Ovary (tissue), 7 donors: ENCODE measurements at regions not wholly inside any gene's neighbourhood (a gene's known extent, or its start where the extent isn't known, plus 50 kb on each side); places are given as distances from the start of the nearest gene placed in this dataset.

Source experiments
- DNase-seq, 5 donors: peaks; one replicate each; pipeline ENCODE4 v3.0.0-alpha.2; 2019 to 2020
- H3K27ac ChIP-seq, 2 donors: fragments of 200-600 bp; one replicate each; pipeline versions ENCODE4 v1.5.1 to v1.8.0; 2019 to 2022
- H3K27me3 ChIP-seq: fragments of 200-600 bp; one replicate; pipeline ENCODE4 v1.8.0; 2022
- H3K36me3 ChIP-seq: fragments of 200-600 bp; sonication (generic); one replicate; pipeline ENCODE4 v1.5.1; 2019
- H3K4me1 ChIP-seq: one replicate; pipeline ENCODE4 v1.8.1; 2013; ENCODE audit warnings: mild to moderate bottlenecking, moderate library complexity; ENCODE audit not compliant: insufficient read depth
- H3K4me3 ChIP-seq: fragments of 200-600 bp; sonication (generic); one replicate; pipeline ENCODE4 v1.5.1; 2017
- H3K9me3 ChIP-seq, 2 donors: fragments of 200-600 bp in 1 of 2; sonication (generic) in 1 of 2; one replicate each; pipeline versions ENCODE4 v1.5.1 to v1.8.1; 2013 to 2019; ENCODE audit warnings: mild to moderate bottlenecking in 1 of 2, moderate library complexity in 1 of 2
- CTCF ChIP-seq, 3 donors: fragments of 450-650 bp in 2 of 3; fragments of 200-600 bp in 1 of 3; IDR thresholded peaks; one replicate each; pipeline versions ENCODE4 v1.5.1 to v1.8.0; 2016 to 2022; ENCODE audit warnings: antibody characterized with exemption in 3 of 3, mild to moderate bottlenecking in 1 of 3
- EP300 ChIP-seq: sonication (generic); formaldehyde crosslinking; IDR thresholded peaks from one replicate; pipeline ENCODE4 v1.6.1; 2017; ENCODE audit warnings: antibody characterized with exemption
- POLR2A ChIP-seq: fragments of 450-650 bp; IDR thresholded peaks from one replicate; pipeline ENCODE4 v1.6.1; 2017; ENCODE audit warnings: antibody characterized with exemption, mild to moderate bottlenecking, moderate library complexity
- WGBS, 3 donors: extraction: QIAGEN DNeasy Blood & Tissue Kit in 1 of 3; methylation state at CpG; one replicate each; pipeline versions ENCODE4 v1.1.5 to v1.1.7; 2013 to 2017; 5-methylcytosine and 5-hydroxymethylcytosine counted together
- intact Hi-C, 4 donors: fragments of 100-400 bp; cut with DNase I; formaldehyde crosslinking; loops; one replicate each; pipeline versions ENCODE4 v1.11.0 to v1.15.1; 2022 to 2023
- donor health status: DM: no; HTN: no; CAD: no; lungs with moderate emphysema.
- donor health status: DM: no; HTN: no; CAD: no.
- donor health status: Bipolar disorder and iron deficiency.
- donor health status: DM: no; HTN: no; CAD: no.
- donor health status: DM: yes; HTN: yes; CAD: no.

DNA sequence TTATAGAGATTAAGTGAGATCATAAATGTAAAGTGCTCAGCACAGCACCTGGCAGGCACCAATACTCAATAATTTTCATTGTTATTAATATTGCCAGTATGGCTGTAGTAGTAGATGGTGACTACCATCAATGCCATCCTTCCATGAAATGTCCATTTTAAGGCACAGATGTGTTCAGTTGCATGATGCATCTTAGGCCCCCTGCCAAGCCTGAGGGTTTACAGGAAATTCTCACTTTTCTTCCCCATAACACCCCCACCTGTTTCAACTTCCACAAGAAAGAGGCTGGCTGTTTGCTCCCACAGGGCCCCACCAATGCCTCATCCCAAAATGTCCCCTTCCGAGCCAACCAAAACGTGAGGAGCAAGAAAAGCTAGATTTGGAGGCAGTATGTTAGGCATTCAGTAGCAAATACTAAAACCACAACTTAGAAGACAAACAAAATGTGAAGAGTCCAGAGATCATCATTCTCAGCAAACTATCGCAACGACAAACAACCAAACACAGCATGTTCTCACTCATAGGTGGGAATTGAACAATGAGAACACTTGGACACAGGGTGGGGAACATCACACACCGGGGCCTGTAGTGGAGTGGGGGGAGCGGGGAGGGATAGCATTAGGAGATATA lies 110.6 kb upstream of the NHSL1 start:
- intact Hi-C loops: no loop called here
- TF ChIP-seq CTCF (IDR thresholded peaks at IDR 0.05): no peak
- no peak for TF ChIP-seq POLR2A
- no peak for TF ChIP-seq EP300
- no peaks in the 10 kb centered on the region for H3K4me1 ChIP-seq
- no peak for DNase-seq
- H3K27ac ChIP-seq: no peak overlapping the region
- no peaks in the 10 kb centered on the region for H3K9me3 ChIP-seq
- no peaks in the 10 kb centered on the region for H3K27me3 ChIP-seq
- H3K36me3 ChIP-seq: no peaks in the 10 kb centered on the region
- no peak overlapping the region for H3K4me3 ChIP-seq
- 91 to 92% (median 91%) methylated on average over 6 of the region's 6 CpGs for WGBS, 3 donors

DNA sequence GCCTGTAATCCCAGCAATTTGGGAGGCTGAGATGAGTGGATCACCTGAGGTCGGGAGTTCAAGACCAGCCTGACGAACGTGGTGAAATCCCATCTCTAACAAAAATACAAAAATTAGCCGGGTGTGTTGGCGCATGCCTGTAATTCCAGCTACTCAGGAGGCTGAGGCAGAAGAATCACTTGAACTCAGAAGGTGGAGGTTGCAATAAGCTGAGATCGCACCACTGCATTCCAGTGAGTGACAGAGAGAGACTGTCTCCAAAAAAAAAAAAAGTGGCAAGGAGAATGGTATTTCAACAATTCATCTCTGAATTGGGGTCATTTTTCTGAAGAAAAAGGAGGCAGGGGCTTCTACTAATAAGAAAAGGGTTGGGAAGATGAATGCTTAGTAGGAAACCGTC lies 111.5 kb upstream of the NHSL1 start:
- H3K27ac ChIP-seq: no peak overlapping the region
- no peaks in the 10 kb centered on the region for H3K36me3 ChIP-seq
- H3K4me3 ChIP-seq: no peak overlapping the region
- no peak for DNase-seq
- no peaks in the 10 kb centered on the region for H3K4me1 ChIP-seq
- H3K9me3 ChIP-seq: no peaks in the 10 kb centered on the region
- WGBS, 3 donors: 72 to 88% (median 78%) methylated on average over 7 of the region's 7 CpGs
- H3K27me3 ChIP-seq: no peaks in the 10 kb centered on the region
- TF ChIP-seq EP300: no peak
- no peak for TF ChIP-seq POLR2A
- TF ChIP-seq CTCF (IDR thresholded peaks at IDR 0.05): no peak
- intact Hi-C loops: no loop called here

DNA sequence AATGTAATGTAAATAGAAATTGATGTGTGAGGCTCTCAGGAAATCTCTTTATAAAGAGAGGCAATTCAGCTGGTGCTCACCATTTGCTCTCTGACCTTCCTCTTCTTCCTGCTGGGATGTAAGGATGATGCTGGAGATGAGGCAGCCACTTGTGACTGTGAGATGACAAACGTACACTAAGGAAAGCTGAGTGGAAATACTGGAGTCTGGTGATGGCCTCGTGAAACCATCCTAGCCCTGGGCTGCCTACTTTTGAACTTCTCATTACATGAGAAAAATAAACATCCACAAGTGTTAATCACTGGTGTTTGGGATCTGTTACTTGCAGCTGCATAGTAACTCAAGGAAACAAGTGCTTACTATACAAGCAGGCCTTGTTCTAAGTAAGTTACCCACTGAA lies 114.9 kb upstream of the NHSL1 start:
- H3K4me3 ChIP-seq: no peak overlapping the region
- H3K4me1 ChIP-seq: no peaks in the 10 kb centered on the region
- DNase-seq: no peak
- H3K36me3 ChIP-seq: no peaks in the 10 kb centered on the region
- H3K27me3 ChIP-seq: no peaks in the 10 kb centered on the region
- TF ChIP-seq EP300 (no peak), CTCF (IDR thresholded peaks at IDR 0.05) (no peak), POLR2A (no peak)
- no peak overlapping the region for H3K27ac ChIP-seq
- H3K9me3 ChIP-seq: no peaks in the 10 kb centered on the region
- intact Hi-C loops: no loop called here
- WGBS, 3 donors: 79 to 84% (median 83%) methylated on average over 2 of the region's 2 CpGs

GRCh38 chr6:138618168-138618567 lies 118.9 kb upstream of the NHSL1 start:
- Histone ChIP-seq H3K9me3 (no peaks in the 10 kb centered on the region), H3K27ac (no peak overlapping the region), H3K4me1 (no peaks in the 10 kb centered on the region), H3K36me3 (no peaks in the 10 kb centered on the region), H3K27me3 (no peaks in the 10 kb centered on the region), H3K4me3 (no peak overlapping the region)
- intact Hi-C loops: no loop called here
- no peak for TF ChIP-seq EP300
- no peak for TF ChIP-seq POLR2A
- TF ChIP-seq CTCF (IDR thresholded peaks at IDR 0.05): no peak
- 57 to 64% (median 60%) methylated on average over 3 of the region's 3 CpGs for WGBS, 3 donors
- DNase-seq: no peak
